Effector memory CD8-positive, alpha-beta T cell (primary cell): ENCODE measurements at regions not wholly inside any gene's neighbourhood (a gene's known extent, or its start where the extent isn't known, plus 50 kb on each side); places are given as distances from the start of the nearest gene placed in this dataset.
A peak's percentile ranks its signal among the peaks of the same experiment; 100 is the strongest.
"Not testable (repeated sequence)": the region's sequence is repeated elsewhere in the genome, so short reads cannot be mapped to it uniquely, and the experiment has no call there.

Source experiments
- ATAC-seq: fragments of 150-1000 bp; cut with Tn5 transposase; replicated peaks from 2 replicates; pipeline ENCODE4 v1.10.0; 2021; ENCODE audit warnings: mild to moderate bottlenecking, moderate library complexity
- DNase-seq, 3 experiments: peaks; one replicate each; pipeline ENCODE4 v3.0.0; 2021
- H3K27ac Mint-ChIP-seq, 2 donors: one replicate each; pipeline ENCODE4 v1.8.0; 2022; ENCODE audit warnings: mild to moderate bottlenecking in 2 of 2, mixed read lengths in 2 of 2, moderate library complexity in 2 of 2
- H3K27me3 Mint-ChIP-seq, 2 donors: one replicate each; pipeline ENCODE4 v1.8.0; 2022; ENCODE audit warnings: mixed read lengths in 2 of 2
- H3K36me3 Mint-ChIP-seq: one replicate; pipeline ENCODE4 v1.8.0; 2022; ENCODE audit warnings: mild to moderate bottlenecking, moderate library complexity, mixed read lengths; ENCODE audit not compliant: insufficient read depth
- H3K4me1 Mint-ChIP-seq, 2 donors: one replicate each; pipeline ENCODE4 v1.8.0; 2022; ENCODE audit warnings: low read depth in 2 of 2, mixed read lengths in 2 of 2
- H3K4me3 Mint-ChIP-seq, 2 donors: one replicate each; pipeline ENCODE4 v1.8.0; 2022; ENCODE audit warnings: mild to moderate bottlenecking in 2 of 2, mixed read lengths in 2 of 2, moderate library complexity in 2 of 2
- H3K9me3 Mint-ChIP-seq, 2 donors: one replicate each; pipeline ENCODE4 v1.8.0; 2022; ENCODE audit warnings: mixed read lengths in 2 of 2

DNA sequence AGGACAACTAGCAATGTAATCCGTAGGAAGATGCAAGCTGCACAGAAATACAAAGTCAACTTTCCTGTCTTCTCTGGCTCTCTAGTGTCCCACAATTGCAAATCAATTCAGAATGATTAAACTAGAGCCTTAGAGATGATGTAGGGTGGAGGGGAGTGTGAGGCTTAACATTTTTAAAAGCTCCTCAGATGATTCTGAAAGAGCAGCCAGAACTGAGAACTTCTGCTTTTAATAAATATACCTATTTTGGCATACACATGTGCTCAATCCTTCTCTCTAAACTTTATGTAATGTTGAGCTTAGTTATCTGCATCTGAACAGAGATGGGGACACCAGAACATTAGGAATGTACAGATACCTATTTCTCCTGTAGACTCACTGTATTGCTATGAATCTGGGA lies 139.9 kb upstream of the APC start:
- ATAC-seq (no peak), DNase-seq (no peak)
- H3K4me3 Mint-ChIP-seq = no peak overlapping the region
- peaks cover 45 to 66% of the 10 kb centered on the region in 2 donors for H3K27me3 Mint-ChIP-seq
- no peaks in the 10 kb centered on the region for H3K36me3 Mint-ChIP-seq
- H3K27ac Mint-ChIP-seq = no peak overlapping the region
- no peaks in the 10 kb centered on the region for H3K9me3 Mint-ChIP-seq
- no peaks in the 10 kb centered on the region for H3K4me1 Mint-ChIP-seq

DNA sequence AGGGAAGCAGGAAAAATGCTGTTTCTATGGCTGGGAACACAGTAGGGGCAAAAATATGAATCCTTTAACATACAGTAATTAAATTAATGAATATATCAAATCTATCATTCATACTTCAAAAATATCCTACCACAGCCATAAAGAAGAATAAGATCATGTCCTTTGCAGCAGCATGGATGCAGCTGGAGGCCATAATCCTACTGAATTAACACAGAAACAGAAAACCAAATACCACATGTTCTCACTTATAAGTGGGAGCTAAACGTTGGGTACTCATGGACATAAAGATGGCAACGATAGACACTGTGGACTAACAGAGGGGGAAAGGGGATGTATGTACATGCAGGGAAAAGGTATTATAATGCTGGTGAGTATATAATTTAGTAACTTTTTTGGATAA lies 137.2 kb upstream of the APC start:
- not testable (repeated sequence) for H3K36me3 Mint-ChIP-seq, ATAC-seq, H3K9me3 Mint-ChIP-seq, H3K27ac Mint-ChIP-seq, H3K4me3 Mint-ChIP-seq, DNase-seq, H3K4me1 Mint-ChIP-seq
- peaks cover 59 to 78% of the 10 kb centered on the region in 2 donors for H3K27me3 Mint-ChIP-seq

DNA sequence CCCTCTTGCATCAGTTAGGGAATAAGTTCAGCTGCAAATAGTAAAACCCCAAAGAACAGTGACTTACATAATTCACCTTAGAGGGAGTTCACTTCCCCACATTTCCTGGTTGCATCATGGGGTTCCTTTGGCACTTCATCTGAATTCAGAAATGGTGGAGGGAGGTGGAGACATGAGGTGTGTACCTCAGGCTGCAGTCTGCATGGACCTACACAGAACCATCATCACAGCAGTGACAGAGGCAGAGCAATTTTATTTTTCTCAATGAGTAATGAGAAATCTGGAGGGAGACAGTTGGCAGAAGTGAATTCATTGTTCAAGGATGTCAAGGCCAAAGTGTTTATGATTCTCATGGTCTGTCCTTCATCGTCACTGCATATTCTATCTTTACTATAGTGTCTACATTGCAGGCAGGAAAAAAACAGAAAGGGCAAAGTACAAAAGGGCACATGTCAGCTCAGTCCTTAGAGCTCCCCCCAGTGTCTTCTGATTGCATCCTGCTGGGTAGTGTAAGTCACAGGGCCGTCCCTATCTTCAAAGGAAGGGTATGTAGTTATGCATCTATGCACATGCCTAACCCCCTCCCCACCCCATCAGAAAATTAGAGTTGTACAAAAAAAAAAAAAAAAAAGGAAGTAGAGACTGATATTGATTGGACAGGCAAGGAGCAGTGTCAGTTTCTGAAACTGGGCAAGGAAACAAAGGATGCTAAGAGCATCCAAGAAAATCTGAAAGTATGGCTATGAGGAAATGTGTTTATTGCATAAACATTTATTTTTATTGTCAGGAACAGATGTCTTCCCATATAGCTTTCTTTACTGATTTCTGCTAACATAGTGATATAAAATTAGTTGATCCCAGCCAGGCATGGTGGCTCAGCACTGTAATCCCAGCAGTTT lies 132.7 kb upstream of the APC start:
- H3K4me3 Mint-ChIP-seq = no peak overlapping the region
- no peak overlapping the region for H3K27ac Mint-ChIP-seq
- no peaks in the 10 kb centered on the region for H3K4me1 Mint-ChIP-seq
- no peaks in the 10 kb centered on the region for H3K36me3 Mint-ChIP-seq
- peaks cover 57 to 59% of the 10 kb centered on the region in 2 donors for H3K27me3 Mint-ChIP-seq
- no peak for DNase-seq
- no peak for ATAC-seq
- no peaks in the 10 kb centered on the region for H3K9me3 Mint-ChIP-seq

DNA sequence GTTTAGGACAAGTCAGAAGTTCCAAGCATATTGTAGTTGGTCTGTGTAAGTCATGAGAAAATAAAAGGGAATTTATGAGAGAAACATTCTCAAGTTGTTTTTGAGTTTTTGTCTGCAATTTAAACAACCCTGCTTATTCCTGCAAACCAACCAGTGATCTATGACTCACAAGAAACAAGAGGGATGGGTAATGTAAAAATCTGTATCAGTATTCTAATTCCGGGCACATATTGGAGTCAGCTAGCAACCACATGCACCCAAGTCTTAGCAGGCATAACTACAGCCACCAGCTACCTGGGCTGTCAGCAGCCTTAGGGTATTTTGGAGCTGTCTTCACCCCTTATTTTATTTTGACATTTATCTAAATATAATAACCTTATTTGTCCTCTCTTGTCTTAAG lies 128.7 kb upstream of the APC start:
- no peaks in the 10 kb centered on the region for H3K9me3 Mint-ChIP-seq
- ATAC-seq = no peak
- DNase-seq = no peak

DNA sequence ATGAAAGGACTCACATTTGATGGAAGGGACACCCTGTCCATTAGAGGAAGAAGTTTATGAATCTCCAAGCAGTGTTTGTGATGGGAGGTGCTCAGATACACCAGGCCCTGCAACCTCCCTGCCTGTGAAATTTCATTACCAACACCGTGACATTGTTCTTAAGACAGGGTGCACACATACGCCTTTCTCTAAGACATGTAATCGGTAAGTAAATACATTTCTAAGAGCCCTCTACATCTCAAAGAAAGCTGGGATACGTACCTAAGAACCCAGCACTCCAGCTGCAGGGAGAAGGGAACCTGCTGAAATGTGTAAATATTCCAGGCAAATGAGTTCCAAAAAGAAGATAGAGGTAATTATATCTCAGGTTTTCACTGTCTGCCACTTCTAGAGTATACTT lies 125.0 kb upstream of the APC start:
- ATAC-seq = no peak
- H3K36me3 Mint-ChIP-seq = no peaks in the 10 kb centered on the region
- H3K4me3 Mint-ChIP-seq = no peak overlapping the region

More for the DNA sequence above, 128.7 kb upstream of the APC start:
- Mint-ChIP-seq H3K4me3 (no peak overlapping the region), H3K27ac (no peak overlapping the region), H3K4me1 (no peaks in the 10 kb centered on the region), H3K36me3 (no peaks in the 10 kb centered on the region), H3K27me3 (peaks cover 34 to 42% of the 10 kb centered on the region in 2 donors)

DNA sequence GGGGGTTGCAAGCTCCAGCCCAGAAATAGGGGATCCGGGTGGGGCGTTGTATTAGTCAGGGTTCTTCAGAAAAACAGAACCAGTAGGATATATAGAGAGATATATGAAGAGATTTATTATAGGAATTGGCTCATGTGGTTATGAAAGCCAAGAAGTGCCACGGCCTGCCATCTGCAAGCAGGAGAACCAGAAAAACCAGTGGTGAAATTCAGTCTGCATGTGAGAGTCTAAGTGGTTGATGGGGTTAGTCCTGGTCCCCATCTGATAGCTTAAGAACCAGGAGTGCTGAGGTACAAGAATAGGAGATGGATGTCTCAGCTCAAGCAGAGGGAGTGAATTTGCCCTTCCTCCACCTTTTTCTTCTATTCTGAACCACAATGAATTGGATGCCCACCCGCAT lies 123.4 kb upstream of the APC start:
- Mint-ChIP-seq H3K27ac (no peak overlapping the region), H3K4me3 (no peak overlapping the region), H3K27me3 (peaks cover 0 to 7% of the 10 kb centered on the region in 2 donors), H3K36me3 (no peaks in the 10 kb centered on the region), H3K4me1 (no peaks in the 10 kb centered on the region), H3K9me3 (no peaks in the 10 kb centered on the region)
- no peak for ATAC-seq
- DNase-seq = no peak

More for the DNA sequence above, 125.0 kb upstream of the APC start:
- Mint-ChIP-seq H3K27ac (no peak overlapping the region), H3K4me1 (no peaks in the 10 kb centered on the region), H3K27me3 (peaks cover 8 to 15% of the 10 kb centered on the region in 2 donors), H3K9me3 (no peaks in the 10 kb centered on the region)
- DNase-seq = no peak

DNA sequence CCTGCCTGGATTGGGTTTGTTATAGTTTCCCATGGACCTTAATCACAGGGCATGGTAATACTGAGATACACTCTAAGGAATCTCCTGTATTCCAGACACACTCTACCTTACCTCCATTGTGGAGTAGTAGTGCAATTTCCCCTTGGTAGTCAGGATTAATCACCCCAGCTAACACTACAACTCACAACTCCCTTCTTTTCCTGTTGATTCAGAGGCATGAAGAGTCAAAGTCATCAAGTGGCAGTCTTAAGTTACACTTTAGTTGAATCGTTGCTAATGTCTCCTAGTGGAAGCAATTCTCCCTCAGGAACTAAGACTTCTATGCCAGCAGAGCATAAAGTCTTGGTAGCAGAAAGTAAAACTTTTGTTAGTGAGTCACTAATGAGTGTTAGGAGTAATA lies 122.7 kb upstream of the APC start:
- no peak for ATAC-seq
- Mint-ChIP-seq H3K36me3 (no peaks in the 10 kb centered on the region), H3K27ac (no peak overlapping the region), H3K4me3 (no peak overlapping the region), H3K27me3 (peaks cover 0 to 7% of the 10 kb centered on the region in 2 donors), H3K4me1 (no peaks in the 10 kb centered on the region), H3K9me3 (no peaks in the 10 kb centered on the region)
- DNase-seq = no peak

DNA sequence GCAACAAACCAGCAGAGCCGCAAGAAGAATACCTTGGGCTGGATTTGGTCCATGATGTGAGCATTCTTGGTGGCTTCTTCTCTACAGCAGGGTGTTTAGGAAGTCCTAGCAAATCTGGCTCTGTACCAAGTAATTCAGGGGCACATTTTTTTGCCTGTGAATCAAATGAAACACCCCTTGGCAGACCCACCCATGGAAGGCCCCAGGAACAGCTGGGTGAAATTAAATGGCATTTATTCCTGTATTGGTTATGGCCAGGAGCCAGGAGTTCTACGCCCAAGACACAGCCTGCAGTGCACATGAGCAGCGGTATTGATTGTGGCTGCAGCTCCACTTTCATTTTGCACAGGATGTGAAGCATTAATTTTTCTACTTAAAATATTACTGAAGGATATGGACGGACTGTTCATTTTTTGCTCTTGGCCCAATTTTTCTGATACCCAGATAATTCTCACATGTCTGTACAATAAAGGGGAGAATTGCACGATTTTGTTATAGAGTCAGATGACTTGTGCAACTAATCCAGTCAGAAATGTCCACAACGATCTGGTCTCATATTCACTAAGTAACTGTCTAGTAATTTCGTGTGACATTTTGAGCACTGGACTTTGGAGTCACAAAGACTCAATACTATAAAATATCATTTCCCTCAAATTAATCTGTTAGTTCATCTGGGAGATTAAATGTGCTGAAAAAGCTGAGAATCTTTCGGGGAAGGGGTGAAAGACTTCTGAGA lies 120.7 kb upstream of the APC start:
- Mint-ChIP-seq H3K27me3 (peaks cover 9 to 15% of the 10 kb centered on the region in 2 donors), H3K36me3 (no peaks in the 10 kb centered on the region), H3K4me1 (no peaks in the 10 kb centered on the region), H3K4me3 (peak overlapping the region in 1 of 2 donors; percentile 13), H3K27ac (no peak overlapping the region), H3K9me3 (no peaks in the 10 kb centered on the region)
- DNase-seq (no peak), ATAC-seq (no peak)

DNA sequence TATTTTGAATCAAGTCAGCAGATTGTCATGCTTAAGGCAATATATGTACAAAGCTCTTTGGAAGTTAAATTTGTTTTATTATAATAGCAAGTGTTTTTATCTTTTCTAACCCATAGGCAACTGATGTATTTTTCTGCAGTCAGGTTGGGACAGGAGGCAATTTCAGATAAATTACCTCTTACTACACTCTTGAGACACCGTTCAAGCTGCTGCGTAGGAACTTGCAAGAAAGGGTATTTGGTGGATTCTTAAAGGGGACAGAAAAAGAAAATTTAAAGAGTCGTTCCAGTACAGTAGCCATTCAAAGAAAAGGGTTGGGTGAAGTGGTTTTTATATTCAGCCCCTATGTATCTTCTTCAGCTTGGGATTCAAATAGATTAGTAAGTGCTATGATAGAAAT lies 112.4 kb upstream of the APC start:
- no peak for DNase-seq
- ATAC-seq = no peak
- no peaks in the 10 kb centered on the region for H3K9me3 Mint-ChIP-seq
- H3K36me3 Mint-ChIP-seq = no peaks in the 10 kb centered on the region
- H3K27me3 Mint-ChIP-seq = peaks cover 51 to 70% of the 10 kb centered on the region in 2 donors
- H3K4me1 Mint-ChIP-seq = peaks cover 0 to 2% of the 10 kb centered on the region in 2 donors
- no peak overlapping the region for H3K27ac Mint-ChIP-seq
- H3K4me3 Mint-ChIP-seq = no peak overlapping the region

DNA sequence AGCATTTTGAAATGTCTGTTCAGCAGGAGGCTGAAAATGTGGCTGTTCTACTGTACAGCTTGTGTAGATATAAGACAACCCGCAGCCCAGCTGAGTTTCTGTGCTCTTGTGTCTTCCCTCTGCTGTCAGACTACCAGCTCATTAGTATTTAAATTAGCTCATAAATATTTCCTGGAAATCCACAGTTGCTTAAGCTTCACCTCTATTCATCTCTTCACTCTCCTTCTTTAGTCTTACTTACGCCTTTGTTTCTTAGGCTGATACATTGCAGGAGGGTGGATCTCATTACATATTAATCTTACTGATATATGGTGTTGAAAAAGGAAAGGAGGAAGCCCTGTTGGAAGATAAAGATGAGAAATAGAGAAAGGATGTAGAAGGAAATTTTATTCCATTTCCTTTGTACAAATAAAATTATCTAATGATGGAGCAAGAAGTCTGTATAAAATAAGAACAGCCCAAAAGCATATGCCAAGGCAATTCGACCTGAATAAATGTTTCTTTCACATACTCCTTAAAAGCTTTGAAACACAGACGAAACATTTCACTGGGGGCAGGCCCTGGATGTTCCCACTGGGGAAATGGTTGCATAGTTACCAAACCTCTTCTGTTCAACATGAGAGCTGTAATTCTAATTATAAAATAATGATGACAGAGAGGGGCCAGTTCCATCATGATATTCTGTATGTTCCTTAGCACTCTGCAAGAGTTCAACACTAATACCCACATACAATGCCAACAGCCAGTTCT lies 111.8 kb upstream of the APC start:
- DNase-seq (no peak), ATAC-seq (no peak)
- peaks cover 58 to 76% of the 10 kb centered on the region in 2 donors for H3K27me3 Mint-ChIP-seq
- H3K36me3 Mint-ChIP-seq = no peaks in the 10 kb centered on the region
- peaks cover 0 to 2% of the 10 kb centered on the region in 2 donors for H3K4me1 Mint-ChIP-seq
- H3K4me3 Mint-ChIP-seq = no peak overlapping the region
- H3K27ac Mint-ChIP-seq = no peak overlapping the region
- H3K9me3 Mint-ChIP-seq = no peaks in the 10 kb centered on the region

DNA sequence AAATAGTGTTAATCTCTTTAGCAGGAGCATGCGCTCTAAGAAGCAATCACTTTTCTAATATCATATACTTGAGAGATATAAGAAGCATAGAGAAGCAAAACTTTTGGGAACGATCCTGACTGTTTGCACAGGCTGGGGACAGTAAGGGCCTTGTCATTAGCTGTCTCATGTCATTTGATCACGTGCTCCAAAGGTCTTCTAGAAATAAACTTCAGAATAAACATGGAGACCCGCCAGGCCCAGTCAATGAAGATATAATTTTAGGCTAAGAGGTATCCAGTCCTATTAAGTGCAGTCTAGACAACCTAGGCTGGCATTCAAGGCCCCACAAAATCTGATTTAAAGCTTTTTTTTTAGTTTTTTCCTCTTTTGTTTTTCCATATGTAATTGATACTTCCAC lies 111.0 kb upstream of the APC start:
- Mint-ChIP-seq H3K4me3 (no peak overlapping the region), H3K27ac (no peak overlapping the region), H3K36me3 (no peaks in the 10 kb centered on the region), H3K9me3 (no peaks in the 10 kb centered on the region), H3K27me3 (peaks cover 59 to 76% of the 10 kb centered on the region in 2 donors), H3K4me1 (peaks cover 0 to 2% of the 10 kb centered on the region in 2 donors)
- DNase-seq (no peak), ATAC-seq (no peak)

DNA sequence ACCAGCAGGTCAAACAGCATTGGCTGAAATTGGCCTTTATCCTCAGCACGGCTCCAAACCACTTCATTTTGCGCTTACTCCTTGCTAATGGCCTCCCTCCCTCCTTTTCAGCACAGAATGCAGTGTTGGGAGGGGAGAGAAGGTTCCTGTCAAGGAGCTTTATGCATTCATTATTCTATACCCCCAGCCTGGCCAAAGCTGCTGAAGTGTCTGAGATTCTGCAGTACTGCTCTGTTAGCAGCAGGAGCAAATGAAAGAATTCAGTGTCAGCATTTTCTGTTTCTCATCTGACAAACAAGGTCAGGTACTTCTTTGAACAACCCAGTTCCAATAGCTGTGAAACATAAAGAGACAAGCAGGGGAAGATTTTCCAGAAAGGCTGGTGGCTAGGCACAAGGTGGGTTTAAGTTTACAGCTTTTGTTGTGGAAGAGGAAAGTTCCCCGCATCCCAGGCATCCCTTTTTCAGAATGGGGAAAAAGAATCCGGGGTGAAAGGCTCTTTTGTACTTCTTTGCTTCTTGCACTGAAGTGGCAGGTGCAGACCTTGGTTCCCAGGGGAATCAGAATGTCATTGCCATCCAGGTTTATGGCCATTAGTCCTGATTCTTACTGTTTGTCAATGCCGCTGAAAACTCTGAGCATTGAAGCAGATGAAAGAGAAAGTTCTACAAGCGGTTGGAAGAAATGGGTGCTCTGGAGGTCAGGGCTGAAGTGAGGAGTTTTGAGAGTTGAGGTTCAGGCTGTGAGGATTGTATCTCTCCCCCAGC lies 109.3 kb upstream of the APC start:
- no peak overlapping the region for H3K4me3 Mint-ChIP-seq
- ATAC-seq (no peak), DNase-seq (no peak)
- peaks cover 0 to 2% of the 10 kb centered on the region in 2 donors for H3K9me3 Mint-ChIP-seq
- H3K36me3 Mint-ChIP-seq = no peaks in the 10 kb centered on the region
- H3K27me3 Mint-ChIP-seq = peaks cover 58 to 70% of the 10 kb centered on the region in 2 donors
- H3K27ac Mint-ChIP-seq = no peak overlapping the region
- H3K4me1 Mint-ChIP-seq = peaks cover 0 to 2% of the 10 kb centered on the region in 2 donors
